ENCODE measurements at regions not wholly inside any gene's neighbourhood (a gene's known extent, or its start where the extent isn't known, plus 50 kb on each side); places are given as distances from the start of the nearest gene placed in this dataset.

GRCh38 chr16:9446471-9447194 is 355.2 kb downstream of the HAPSTR1 start:
- no peak overlapping the region for H3K27ac ChIP-seq (replicated peaks in 1 of 4)
- intact Hi-C loops (cut with DNase I): no loop called here
- 76% methylated on average over 6 of the region's 6 CpGs for WGBS

GRCh38 chr16:9447195-9447551 is 355.7 kb downstream of the HAPSTR1 start:
- TF ChIP-seq POLR2AphosphoS5 (IDR thresholded peaks at IDR 0.05) (no peak), CTCF (IDR thresholded peaks at IDR 0.05) (no peak), EP300 (IDR thresholded peaks at IDR 0.05) (no peak), POLR2A (IDR thresholded peaks at IDR 0.05; ENCODE audit: low read depth) (no peak)
- 43% methylated on average over 2 of the region's 2 CpGs for WGBS
- intact Hi-C loops (cut with DNase I): no loop called here
- peak; percentile 42 for DNase-seq (ENCODE audit: extremely low spot score)
- no peaks in the 10 kb centered on the region for H3K36me3 ChIP-seq
- H3K9me3 ChIP-seq: peaks cover 0 to 8% (median 4%) of the 10 kb centered on the region in 4 donors
- H3K27ac ChIP-seq (replicated peaks in 1 of 4): no peak overlapping the region
- H3K4me1 ChIP-seq: no peaks in the 10 kb centered on the region
- H3K4me3 ChIP-seq: no peak overlapping the region
- H3K27me3 ChIP-seq: no peaks in the 10 kb centered on the region

More at GRCh38 chr16:9446471-9447194, 355.2 kb downstream of the HAPSTR1 start:
- TF ChIP-seq POLR2AphosphoS5 (IDR thresholded peaks at IDR 0.05) (no peak), POLR2A (IDR thresholded peaks at IDR 0.05; ENCODE audit: low read depth) (no peak), EP300 (IDR thresholded peaks at IDR 0.05) (no peak), CTCF (IDR thresholded peaks at IDR 0.05) (no peak)
- Histone ChIP-seq H3K27me3 (no peaks in the 10 kb centered on the region), H3K4me3 (no peak overlapping the region), H3K9me3 (peaks cover 0 to 8% (median 4%) of the 10 kb centered on the region in 4 donors), H3K4me1 (no peaks in the 10 kb centered on the region), H3K36me3 (no peaks in the 10 kb centered on the region)
- DNase-seq (ENCODE audit: extremely low spot score): peak; percentile 42

GRCh38 chr16:9447699-9448098 is 356.3 kb downstream of the HAPSTR1 start:
- 86% methylated on average over 4 of the region's 4 CpGs for WGBS
- H3K9me3 ChIP-seq: peaks cover 0 to 8% (median 4%) of the 10 kb centered on the region in 4 donors
- no peak overlapping the region for H3K27ac ChIP-seq (replicated peaks in 1 of 4)
- peak; percentile 68 for DNase-seq (ENCODE audit: extremely low spot score)
- no peaks in the 10 kb centered on the region for H3K4me1 ChIP-seq
- intact Hi-C loops (cut with DNase I): no loop called here
- no peaks in the 10 kb centered on the region for H3K27me3 ChIP-seq
- H3K4me3 ChIP-seq: no peak overlapping the region
- TF ChIP-seq EP300 (IDR thresholded peaks at IDR 0.05) (no peak), CTCF (IDR thresholded peaks at IDR 0.05) (no peak), POLR2AphosphoS5 (IDR thresholded peaks at IDR 0.05) (no peak), POLR2A (IDR thresholded peaks at IDR 0.05; ENCODE audit: low read depth) (no peak)
- no peaks in the 10 kb centered on the region for H3K36me3 ChIP-seq

GRCh38 chr16:9449597-9449996 is 358.2 kb downstream of the HAPSTR1 start:
- Histone ChIP-seq H3K27me3 (no peaks in the 10 kb centered on the region), H3K9me3 (peaks cover 0 to 8% (median 6%) of the 10 kb centered on the region in 4 donors), H3K4me1 (no peaks in the 10 kb centered on the region), H3K4me3 (no peak overlapping the region), H3K27ac (replicated peaks in 1 of 4) (no peak overlapping the region), H3K36me3 (no peaks in the 10 kb centered on the region)
- no peak for DNase-seq (ENCODE audit: extremely low spot score)
- intact Hi-C loops (cut with DNase I): no loop called here
- WGBS: 87% methylated on average over 3 of the region's 3 CpGs
- TF ChIP-seq POLR2AphosphoS5 (IDR thresholded peaks at IDR 0.05): no peak
- no peak for TF ChIP-seq EP300 (IDR thresholded peaks at IDR 0.05)
- no peak for TF ChIP-seq POLR2A (IDR thresholded peaks at IDR 0.05; ENCODE audit: low read depth)

GRCh38 chr16:9457215-9457614 is 365.8 kb downstream of the HAPSTR1 start:
- peak; percentile 72 for DNase-seq (ENCODE audit: extremely low spot score)
- Histone ChIP-seq H3K27ac (replicated peaks in 1 of 4) (no peak overlapping the region), H3K27me3 (no peaks in the 10 kb centered on the region), H3K4me1 (no peaks in the 10 kb centered on the region), H3K9me3 (peaks cover 0 to 8% (median 0%) of the 10 kb centered on the region in 4 donors), H3K4me3 (no peak overlapping the region), H3K36me3 (no peaks in the 10 kb centered on the region)
- WGBS: 48% methylated on average over 2 of the region's 2 CpGs
- intact Hi-C loops (cut with DNase I): no loop called here
- TF ChIP-seq POLR2A (IDR thresholded peaks at IDR 0.05; ENCODE audit: low read depth) (no peak), CTCF (IDR thresholded peaks at IDR 0.05) (no peak), POLR2AphosphoS5 (IDR thresholded peaks at IDR 0.05) (no peak), EP300 (IDR thresholded peaks at IDR 0.05) (no peak)
